Tibial artery (tissue), 4 donors: ENCODE measurements at regions not wholly inside any gene's neighbourhood (a gene's known extent, or its start where the extent isn't known, plus 50 kb on each side); places are given as distances from the start of the nearest gene placed in this dataset.

ENCODE experiments used
- DNase-seq, 2 donors: peaks; one replicate each; pipeline ENCODE4 v3.0.0-alpha.2; 2019
- H3K27ac ChIP-seq, 2 donors: fragments of 200-600 bp; sonication (generic) in 1 of 2; 1 replicate in 1 of 2; 2 replicates in 1 of 2; pipeline ENCODE4 v1.5.1; 2018 to 2019; ENCODE audit warnings: mild to moderate bottlenecking in 1 of 2
- H3K27me3 ChIP-seq, 2 donors: fragments of 200-600 bp; sonication (generic) in 1 of 2; one replicate each; pipeline versions ENCODE4 v1.5.1 to v1.6.0; 2016 to 2019
- H3K36me3 ChIP-seq, 3 donors: fragments of 200-600 bp; sonication (generic) in 2 of 3; one replicate each; pipeline ENCODE4 v1.5.1; 2016 to 2019; ENCODE audit warnings: mild to moderate bottlenecking in 2 of 3
- H3K4me1 ChIP-seq, 4 donors: fragments of 200-600 bp; sonication (generic) in 2 of 4; 1 replicate in 3 of 4; 2 replicates in 1 of 4; pipeline ENCODE4 v1.5.1; 2016 to 2019
- H3K4me3 ChIP-seq, 2 donors: fragments of 200-600 bp; sonication (generic) in 1 of 2; 1 replicate in 1 of 2; 2 replicates in 1 of 2; pipeline ENCODE4 v1.5.1; 2018 to 2019; ENCODE audit warnings: mild to moderate bottlenecking in 2 of 2
- H3K9me3 ChIP-seq, 3 donors: fragments of 200-600 bp; sonication (generic) in 1 of 3; one replicate each; pipeline ENCODE4 v1.5.1; 2016 to 2019
- intact Hi-C: fragments of 100-400 bp; cut with DNase I; formaldehyde crosslinking; loops from one replicate; pipeline ENCODE4 v1.15.0; 2023; ENCODE audit warnings: low total_unique reads
- TF ChIP-seq, protein P1 (sequence below), 2 experiments: fragments of 200-600 bp in 1 of 2; fragments of 450-650 bp in 1 of 2; IDR thresholded peaks; one replicate each; pipeline ENCODE4 v1.5.1; 2017 to 2019; ENCODE audit warnings: antibody characterized with exemption in 2 of 2, mild to moderate bottlenecking in 1 of 2, moderate library complexity in 1 of 2

DNA sequence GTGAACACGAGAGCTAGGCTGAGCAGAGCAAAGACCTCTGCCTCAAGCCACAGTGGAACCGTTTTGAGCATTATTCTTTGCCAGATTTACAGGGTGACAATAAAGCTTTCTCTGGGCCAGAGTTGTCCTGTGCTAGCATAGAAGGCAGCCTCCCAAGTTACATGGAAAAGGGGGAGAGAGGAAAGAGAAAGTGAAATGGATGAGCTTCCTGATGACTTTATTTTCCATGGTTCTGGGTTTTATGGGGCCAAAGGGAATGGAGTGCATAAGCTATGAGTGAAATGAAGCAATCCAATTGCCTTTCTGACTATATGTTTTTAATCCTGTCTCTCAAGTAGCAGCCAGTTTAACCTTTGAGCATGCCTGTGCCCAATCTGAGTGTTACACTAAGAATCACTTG is 428.4 kb downstream of the COG6 start:
- no peak for DNase-seq
- Histone ChIP-seq H3K36me3 (no peaks in the 10 kb centered on the region), H3K4me1 (peaks cover 0 to 3% (median 0%) of the 10 kb centered on the region in 4 donors), H3K27me3 (no peaks in the 10 kb centered on the region), H3K27ac (no peak overlapping the region), H3K9me3 (no peaks in the 10 kb centered on the region), H3K4me3 (no peak overlapping the region)
- intact Hi-C loops = no loop called here
- TF ChIP-seq, protein P1, sequence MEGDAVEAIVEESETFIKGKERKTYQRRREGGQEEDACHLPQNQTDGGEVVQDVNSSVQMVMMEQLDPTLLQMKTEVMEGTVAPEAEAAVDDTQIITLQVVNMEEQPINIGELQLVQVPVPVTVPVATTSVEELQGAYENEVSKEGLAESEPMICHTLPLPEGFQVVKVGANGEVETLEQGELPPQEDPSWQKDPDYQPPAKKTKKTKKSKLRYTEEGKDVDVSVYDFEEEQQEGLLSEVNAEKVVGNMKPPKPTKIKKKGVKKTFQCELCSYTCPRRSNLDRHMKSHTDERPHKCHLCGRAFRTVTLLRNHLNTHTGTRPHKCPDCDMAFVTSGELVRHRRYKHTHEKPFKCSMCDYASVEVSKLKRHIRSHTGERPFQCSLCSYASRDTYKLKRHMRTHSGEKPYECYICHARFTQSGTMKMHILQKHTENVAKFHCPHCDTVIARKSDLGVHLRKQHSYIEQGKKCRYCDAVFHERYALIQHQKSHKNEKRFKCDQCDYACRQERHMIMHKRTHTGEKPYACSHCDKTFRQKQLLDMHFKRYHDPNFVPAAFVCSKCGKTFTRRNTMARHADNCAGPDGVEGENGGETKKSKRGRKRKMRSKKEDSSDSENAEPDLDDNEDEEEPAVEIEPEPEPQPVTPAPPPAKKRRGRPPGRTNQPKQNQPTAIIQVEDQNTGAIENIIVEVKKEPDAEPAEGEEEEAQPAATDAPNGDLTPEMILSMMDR (IDR thresholded peaks at IDR 0.05) = no peak

DNA sequence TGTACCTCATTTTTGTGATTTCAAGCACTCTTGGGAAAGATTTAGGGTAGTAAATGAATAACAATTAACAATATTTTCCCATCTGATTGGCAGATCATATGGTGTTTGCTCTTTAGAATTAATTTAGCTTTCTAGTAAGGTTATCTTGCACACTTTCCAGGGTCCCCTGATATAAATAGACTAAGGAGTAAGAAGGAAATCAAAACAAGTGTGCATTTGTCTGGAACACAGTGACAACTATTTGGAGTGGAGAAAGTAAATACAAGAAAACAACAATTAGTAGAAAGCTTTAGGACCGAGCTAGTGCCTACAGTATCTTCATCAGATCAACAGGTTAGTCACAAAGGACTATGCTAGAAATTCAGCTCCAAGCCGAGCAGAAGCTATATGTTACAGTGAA is 429.5 kb downstream of the COG6 start:
- TF ChIP-seq, protein P1 (IDR thresholded peaks at IDR 0.05) = no peak
- Histone ChIP-seq H3K9me3 (no peaks in the 10 kb centered on the region), H3K27me3 (no peaks in the 10 kb centered on the region), H3K27ac (no peak overlapping the region), H3K4me3 (no peak overlapping the region), H3K36me3 (no peaks in the 10 kb centered on the region), H3K4me1 (peaks cover 0 to 3% (median 0%) of the 10 kb centered on the region in 4 donors)
- intact Hi-C loops = no loop called here
- DNase-seq = no peak

- no peak overlapping the region for H3K27ac ChIP-seq
- H3K36me3 ChIP-seq = no peaks in the 10 kb centered on the region
- H3K27me3 ChIP-seq = no peaks in the 10 kb centered on the region
- peaks cover 0 to 3% (median 0%) of the 10 kb centered on the region in 4 donors for H3K4me1 ChIP-seq
- no peak for DNase-seq
- no peaks in the 10 kb centered on the region for H3K9me3 ChIP-seq
- H3K4me3 ChIP-seq = no peak overlapping the region
- intact Hi-C loops = no loop called here
- TF ChIP-seq, protein P1 (IDR thresholded peaks at IDR 0.05) = no peak
These were observed 431.9 kb downstream of the COG6 start for GRCh38 chr13:40087091-40088002.

DNA sequence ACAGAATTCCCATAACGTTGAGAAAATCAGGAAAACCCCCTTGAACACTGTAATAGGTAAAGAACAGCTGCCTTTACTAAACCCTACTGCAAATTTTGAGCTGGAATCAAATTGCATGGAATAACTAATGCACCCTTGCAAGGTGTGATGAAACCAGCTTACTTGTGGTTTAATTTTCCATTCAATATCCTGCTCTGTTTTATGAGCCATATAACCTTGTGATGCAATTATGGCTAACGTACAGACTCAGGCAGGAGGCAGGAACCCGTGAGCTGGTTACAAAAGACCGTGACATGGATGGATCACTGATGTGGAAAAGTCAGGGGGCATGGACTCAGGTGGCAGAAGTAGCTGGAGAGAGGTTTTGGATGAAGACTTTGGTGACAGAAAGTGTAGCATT is 438.6 kb downstream of the COG6 start:
- no peaks in the 10 kb centered on the region for H3K9me3 ChIP-seq
- no peaks in the 10 kb centered on the region for H3K36me3 ChIP-seq
- H3K27ac ChIP-seq = no peak overlapping the region
- no peaks in the 10 kb centered on the region for H3K27me3 ChIP-seq
- intact Hi-C loops = no loop called here
- TF ChIP-seq, protein P1 (IDR thresholded peaks at IDR 0.05) = no peak
- no peak for DNase-seq
- no peaks in the 10 kb centered on the region for H3K4me1 ChIP-seq
- no peak overlapping the region for H3K4me3 ChIP-seq

GRCh38 chr13:40095695-40096356 is 440.4 kb downstream of the COG6 start:
- TF ChIP-seq, protein P1 (IDR thresholded peaks at IDR 0.05) = no peak
- no peaks in the 10 kb centered on the region for H3K36me3 ChIP-seq

More at GRCh38 chr13:40095695-40096356, 440.4 kb downstream of the COG6 start:
- H3K4me3 ChIP-seq = no peak overlapping the region
- no peak for DNase-seq
- intact Hi-C loops = no loop called here
- no peaks in the 10 kb centered on the region for H3K4me1 ChIP-seq
- no peaks in the 10 kb centered on the region for H3K9me3 ChIP-seq
- H3K27ac ChIP-seq = no peak overlapping the region
- H3K27me3 ChIP-seq = no peaks in the 10 kb centered on the region
